ENCODE measurements at regions not wholly inside any gene's neighbourhood (a gene's known extent, or its start where the extent isn't known, plus 50 kb on each side); places are given as distances from the start of the nearest gene placed in this dataset.

- TF ChIP-seq, protein P1, sequence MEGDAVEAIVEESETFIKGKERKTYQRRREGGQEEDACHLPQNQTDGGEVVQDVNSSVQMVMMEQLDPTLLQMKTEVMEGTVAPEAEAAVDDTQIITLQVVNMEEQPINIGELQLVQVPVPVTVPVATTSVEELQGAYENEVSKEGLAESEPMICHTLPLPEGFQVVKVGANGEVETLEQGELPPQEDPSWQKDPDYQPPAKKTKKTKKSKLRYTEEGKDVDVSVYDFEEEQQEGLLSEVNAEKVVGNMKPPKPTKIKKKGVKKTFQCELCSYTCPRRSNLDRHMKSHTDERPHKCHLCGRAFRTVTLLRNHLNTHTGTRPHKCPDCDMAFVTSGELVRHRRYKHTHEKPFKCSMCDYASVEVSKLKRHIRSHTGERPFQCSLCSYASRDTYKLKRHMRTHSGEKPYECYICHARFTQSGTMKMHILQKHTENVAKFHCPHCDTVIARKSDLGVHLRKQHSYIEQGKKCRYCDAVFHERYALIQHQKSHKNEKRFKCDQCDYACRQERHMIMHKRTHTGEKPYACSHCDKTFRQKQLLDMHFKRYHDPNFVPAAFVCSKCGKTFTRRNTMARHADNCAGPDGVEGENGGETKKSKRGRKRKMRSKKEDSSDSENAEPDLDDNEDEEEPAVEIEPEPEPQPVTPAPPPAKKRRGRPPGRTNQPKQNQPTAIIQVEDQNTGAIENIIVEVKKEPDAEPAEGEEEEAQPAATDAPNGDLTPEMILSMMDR (IDR thresholded peaks at IDR 0.05): no peak
These were observed 593.5 kb upstream of the FAT3 start for GRCh38 chr11:91630916-91631673.

GRCh38 chr11:91625495-91625894 is 599.1 kb upstream of the FAT3 start:
- TF ChIP-seq, protein P1 (IDR thresholded peaks at IDR 0.05): no peak

GRCh38 chr11:91624021-91624420 is 600.6 kb upstream of the FAT3 start:
- TF ChIP-seq, protein P1 (IDR thresholded peaks at IDR 0.05): no peak

DNA sequence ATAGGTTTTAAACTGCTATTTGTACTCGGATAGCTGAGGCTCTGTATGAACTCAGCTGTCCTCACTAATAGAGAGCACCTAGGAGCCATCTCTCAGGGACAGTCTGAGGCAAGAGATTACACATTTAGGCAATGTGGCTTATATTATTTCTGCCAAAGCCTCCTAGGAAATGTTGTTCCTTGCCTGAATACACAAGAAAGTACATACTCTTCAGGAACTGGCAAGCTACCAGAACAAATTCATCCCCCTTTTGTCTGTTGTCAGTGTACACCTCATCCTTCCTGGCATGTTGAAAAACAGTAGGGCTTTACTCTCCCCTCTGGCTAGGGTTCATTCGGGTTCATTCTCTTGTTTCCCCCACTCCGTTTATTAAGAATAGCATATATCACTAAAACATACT is 615.9 kb upstream of the FAT3 start:
- TF ChIP-seq, protein P1 (IDR thresholded peaks at IDR 0.05): no peak

DNA sequence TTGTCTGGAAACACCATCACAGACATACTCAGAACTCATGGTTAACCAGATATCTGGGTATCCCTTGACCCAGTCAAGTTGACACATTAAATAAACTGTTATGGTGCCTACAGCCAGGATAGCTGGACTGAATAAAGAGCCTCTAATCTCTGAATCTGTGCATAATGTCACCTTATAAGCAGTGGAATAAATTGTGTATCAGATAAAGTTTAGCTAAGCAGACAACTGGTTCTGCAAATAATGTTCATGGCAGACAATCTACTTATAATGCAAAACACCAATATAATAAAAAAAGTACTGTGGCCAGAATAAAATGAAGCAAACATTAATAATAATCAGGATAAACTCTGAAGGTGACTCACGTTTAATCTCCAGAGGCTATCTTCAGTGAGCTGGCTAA is 628.5 kb upstream of the FAT3 start:
- TF ChIP-seq, protein P1 (IDR thresholded peaks at IDR 0.05): no peak

GRCh38 chr11:91591021-91591420 is 633.6 kb upstream of the FAT3 start:
- TF ChIP-seq, protein P1 (IDR thresholded peaks at IDR 0.05): no peak

- TF ChIP-seq, protein P1 (IDR thresholded peaks at IDR 0.05): no peak
These were observed 637.5 kb upstream of the FAT3 start for GRCh38 chr11:91587131-91587530.

All from LNCAP (cell line).